GM21447 (cell line): ENCODE measurements at regions not wholly inside any gene's neighbourhood (a gene's known extent, or its start where the extent isn't known, plus 50 kb on each side); places are given as distances from the start of the nearest gene placed in this dataset.
"Not testable (repeated sequence)": the region's sequence is repeated elsewhere in the genome, so short reads cannot be mapped to it uniquely, and the experiment has no call there.

Experiments used
- ATAC-seq: cut with Tn5 transposase; IDR thresholded peaks from one replicate; pipeline ENCODE4 v1.9.1; 2021; ENCODE audit not compliant: unreplicated experiment

- no peak for ATAC-seq
Observed at GRCh38 chr12:131249246-131250027, 295.7 kb downstream of the ADGRD1 start.

- no peak for ATAC-seq
Observed at GRCh38 chr12:131250028-131250950, 296.6 kb downstream of the ADGRD1 start.

- ATAC-seq: no peak
Observed at GRCh38 chr12:131250951-131251315, 297.2 kb downstream of the ADGRD1 start.

- ATAC-seq: no peak
Observed at GRCh38 chr12:131251336-131252101, 297.8 kb downstream of the ADGRD1 start.

- no peak for ATAC-seq
Observed at GRCh38 chr12:131253376-131254026, 299.8 kb downstream of the ADGRD1 start.

- ATAC-seq: no peak
Observed at GRCh38 chr12:131254374-131254773, 300.7 kb downstream of the ADGRD1 start.

GRCh38 chr12:131258398-131258797, 304.7 kb downstream of the ADGRD1 start:
- ATAC-seq: no peak

GRCh38 chr12:131260251-131260905, 306.7 kb downstream of the ADGRD1 start:
- no peak for ATAC-seq

GRCh38 chr12:131260954-131261353, 307.2 kb downstream of the ADGRD1 start:
- ATAC-seq: no peak

GRCh38 chr12:131261906-131262305, 308.2 kb downstream of the ADGRD1 start:
- no peak for ATAC-seq

GRCh38 chr12:131263626-131264025, 309.9 kb downstream of the ADGRD1 start:
- ATAC-seq: no peak

GRCh38 chr12:131264635-131265034, 310.9 kb downstream of the ADGRD1 start:
- no peak for ATAC-seq

GRCh38 chr12:131266591-131267467, 313.1 kb downstream of the ADGRD1 start:
- ATAC-seq: no peak

GRCh38 chr12:131267576-131267975, 313.9 kb downstream of the ADGRD1 start:
- ATAC-seq: no peak

- not testable (repeated sequence) for ATAC-seq
Observed at GRCh38 chr12:131268123-131268522, 314.4 kb downstream of the ADGRD1 start.

GRCh38 chr12:131268571-131268970, 314.9 kb downstream of the ADGRD1 start:
- ATAC-seq: not testable (repeated sequence)

GRCh38 chr12:131269551-131269950, 315.8 kb downstream of the ADGRD1 start:
- no peak for ATAC-seq

- not testable (repeated sequence) for ATAC-seq
Observed at GRCh38 chr12:131269977-131270376, 316.3 kb downstream of the ADGRD1 start.

GRCh38 chr12:131271724-131272123, 318.0 kb downstream of the ADGRD1 start:
- no peak for ATAC-seq
